NCI-H1417 treated with DMSO at 0.1 percent for 48 hours (cell line): ENCODE measurements at regions not wholly inside any gene's neighbourhood (a gene's known extent, or its start where the extent isn't known, plus 50 kb on each side); places are given as distances from the start of the nearest gene placed in this dataset.
"Not testable (repeated sequence)": the region's sequence is repeated elsewhere in the genome, so short reads cannot be mapped to it uniquely, and the experiment has no call there.

Experiments used
- DNase-seq: peaks from one replicate; lab custom pipeline; 2025; lab: John Stamatoyannopoulos, UW

- no peak for DNase-seq
These were observed 1045.0 kb upstream of the DDX18 start for GRCh38 chr2:116769514-116769913.

GRCh38 chr2:116776556-116776955 lies 1037.9 kb upstream of the DDX18 start:
- DNase-seq, result no peak

GRCh38 chr2:116787848-116788247 lies 1026.6 kb upstream of the DDX18 start:
- no peak for DNase-seq

GRCh38 chr2:116802671-116803070 lies 1011.8 kb upstream of the DDX18 start:
- no peak for DNase-seq

- no peak for DNase-seq
These were observed 1009.6 kb upstream of the DDX18 start for GRCh38 chr2:116804901-116805300.

- DNase-seq, result not testable (repeated sequence)
These were observed 1008.0 kb upstream of the DDX18 start for GRCh38 chr2:116806505-116806904.

- no peak for DNase-seq
These were observed 1005.4 kb upstream of the DDX18 start for GRCh38 chr2:116809109-116809508.

GRCh38 chr2:116810071-116810470 lies 1004.4 kb upstream of the DDX18 start:
- DNase-seq, result peak; percentile 18

GRCh38 chr2:116810645-116811044 lies 1003.8 kb upstream of the DDX18 start:
- DNase-seq, result no peak

GRCh38 chr2:116819355-116819754 lies 995.1 kb upstream of the DDX18 start:
- no peak for DNase-seq

- no peak for DNase-seq
These were observed 993.5 kb upstream of the DDX18 start for GRCh38 chr2:116820986-116821385.

- DNase-seq, result not testable (repeated sequence)
These were observed 984.9 kb upstream of the DDX18 start for GRCh38 chr2:116829543-116829942.

GRCh38 chr2:116832148-116832547 lies 982.3 kb upstream of the DDX18 start:
- DNase-seq, result no peak

- DNase-seq, result no peak
These were observed 981.4 kb upstream of the DDX18 start for GRCh38 chr2:116833052-116833451.

GRCh38 chr2:116842164-116842563 lies 972.3 kb upstream of the DDX18 start:
- no peak for DNase-seq

- DNase-seq, result no peak
These were observed 954.8 kb upstream of the DDX18 start for GRCh38 chr2:116859708-116860107.

- DNase-seq, result no peak
These were observed 940.5 kb upstream of the DDX18 start for GRCh38 chr2:116874021-116874420.

- no peak for DNase-seq
These were observed 937.2 kb upstream of the DDX18 start for GRCh38 chr2:116877274-116877673.

- DNase-seq, result no peak
These were observed 936.5 kb upstream of the DDX18 start for GRCh38 chr2:116877944-116878343.

- DNase-seq, result no peak
These were observed 934.8 kb upstream of the DDX18 start for GRCh38 chr2:116879650-116880160.

GRCh38 chr2:116891191-116891590 lies 923.3 kb upstream of the DDX18 start:
- DNase-seq, result no peak

- DNase-seq, result no peak
These were observed 903.0 kb upstream of the DDX18 start for GRCh38 chr2:116911540-116911939.

- no peak for DNase-seq
These were observed 898.8 kb upstream of the DDX18 start for GRCh38 chr2:116915673-116916072.

GRCh38 chr2:116917196-116917595 lies 897.3 kb upstream of the DDX18 start:
- no peak for DNase-seq

- no peak for DNase-seq
These were observed 895.9 kb upstream of the DDX18 start for GRCh38 chr2:116918574-116918973.
